Aorta (tissue), 5 donors: ENCODE measurements at regions not wholly inside any gene's neighbourhood (a gene's known extent, or its start where the extent isn't known, plus 50 kb on each side); places are given as distances from the start of the nearest gene placed in this dataset.

ENCODE experiments used
- ATAC-seq: fragments of 200-7000 bp; cut with Tn5 transposase; one replicate; pipeline ENCODE4 v1.9.1; 2022; ENCODE audit warnings: moderate library complexity; ENCODE audit not compliant: low FRiP score
- DNase-seq, 2 donors: peaks; one replicate each; pipeline ENCODE4 v3.0.0-alpha.2; 2020
- H3K27ac ChIP-seq, 2 donors: one replicate each; pipeline ENCODE4 v1.5.1; 2013; ENCODE audit warnings: low read length in 2 of 2, mild to moderate bottlenecking in 2 of 2, moderate library complexity in 2 of 2, control low read depth in 1 of 2, inconsistent platforms in 1 of 2, low read depth in 1 of 2
- H3K27me3 ChIP-seq, 2 donors: one replicate each; pipeline ENCODE4 v1.6.1; 2013; ENCODE audit warnings: control low read depth in 1 of 2, low read length in 1 of 2, mild to moderate bottlenecking in 1 of 2, moderate library complexity in 1 of 2; ENCODE audit not compliant: insufficient read depth in 2 of 2, control insufficient read depth in 1 of 2
- H3K36me3 ChIP-seq, 2 donors: one replicate each; pipeline ENCODE4 v1.6.1; 2013; ENCODE audit warnings: control low read depth in 1 of 2, low read length in 1 of 2, mild to moderate bottlenecking in 1 of 2; ENCODE audit not compliant: insufficient read depth in 2 of 2, control insufficient read depth in 1 of 2
- H3K4me1 ChIP-seq, 2 donors: one replicate each; pipeline ENCODE4 v1.6.1; 2013; ENCODE audit warnings: low read length in 2 of 2, control low read depth in 1 of 2, mild to moderate bottlenecking in 1 of 2, moderate library complexity in 1 of 2; ENCODE audit not compliant: insufficient read depth in 2 of 2, control insufficient read depth in 1 of 2
- H3K4me3 ChIP-seq, 2 donors: one replicate each; pipeline ENCODE4 v1.5.1; 2013; ENCODE audit warnings: low read length in 2 of 2, control low read depth in 1 of 2, mild to moderate bottlenecking in 1 of 2
- H3K9me3 ChIP-seq: one replicate; pipeline ENCODE4 v1.6.1; 2013; ENCODE audit warnings: mild to moderate bottlenecking, low read length; ENCODE audit not compliant: control insufficient read depth
- WGBS, 2 donors: extraction: QIAGEN DNeasy Blood & Tissue Kit; methylation state at CpG; one replicate each; pipeline ENCODE4 v1.1.7; 2013; 5-methylcytosine and 5-hydroxymethylcytosine counted together
- intact Hi-C, 2 donors: fragments of 100-400 bp; cut with DNase I; formaldehyde crosslinking; loops; one replicate each; pipeline versions ENCODE4 v1.14.2 to v1.15.0; 2022
- donor health status: healthy with polysubstance abuse.
- donor health status: Bipolar disorder and iron deficiency.
- donor health status: DM: no; HTN: no; CAD: no.
- donor health status: DM: no; HTN: no; CAD: no.
- donor health status: DM: yes; HTN: yes; CAD: no.

DNA sequence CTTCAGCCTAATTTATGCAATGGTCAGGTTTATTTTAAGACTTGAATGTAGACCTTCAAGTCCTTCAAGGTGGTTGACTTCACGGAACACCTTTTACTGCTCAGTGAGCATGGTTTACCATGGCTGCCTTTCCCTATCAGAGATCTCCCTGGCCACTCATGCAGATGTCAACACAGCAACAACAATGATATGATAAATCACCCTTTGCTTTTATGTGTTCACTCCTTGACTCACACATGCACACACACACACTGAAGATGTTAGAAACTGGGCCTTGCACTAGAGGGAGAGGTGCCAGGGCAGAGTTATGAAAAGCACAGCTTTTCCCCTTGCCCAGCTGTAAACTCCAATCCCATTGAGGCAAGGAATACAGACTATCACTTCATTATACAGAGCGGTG, 134.4 kb downstream of the WNT5A start:
- H3K4me3 ChIP-seq: no peak overlapping the region
- intact Hi-C loops: no loop called here
- DNase-seq (no peak), ATAC-seq (no peak)
- whole genome bisulfite sequencing, 2 donors: 94 to 97% methylated on average over 2 of the region's 2 CpGs
- no peaks in the 10 kb centered on the region for H3K9me3 ChIP-seq
- no peaks in the 10 kb centered on the region for H3K4me1 ChIP-seq
- no peaks in the 10 kb centered on the region for H3K27me3 ChIP-seq
- H3K36me3 ChIP-seq: no peaks in the 10 kb centered on the region
- H3K27ac ChIP-seq: no peak overlapping the region

DNA sequence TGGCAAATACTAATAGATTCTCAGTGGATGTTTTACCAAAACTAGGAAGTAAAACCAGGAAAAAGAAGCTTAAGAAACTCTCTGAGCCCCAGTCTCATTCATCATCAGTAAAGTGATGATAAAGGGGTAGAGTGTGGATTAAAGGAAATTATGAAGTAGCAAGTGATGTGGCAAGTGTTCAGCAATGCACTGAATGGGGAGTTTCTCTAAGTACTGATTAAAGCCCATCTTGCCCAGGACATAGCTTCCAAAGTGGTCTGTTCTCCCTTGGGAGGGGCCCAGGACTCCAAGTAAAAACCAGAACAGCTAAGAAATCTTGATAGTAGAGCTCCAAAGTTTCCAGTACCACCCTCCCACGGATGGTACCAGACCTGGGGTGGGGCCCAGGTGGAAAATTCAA, 137.3 kb downstream of the WNT5A start:
- no peak overlapping the region for H3K4me3 ChIP-seq
- H3K36me3 ChIP-seq: no peaks in the 10 kb centered on the region
- peaks cover 1% of the 10 kb centered on the region for H3K9me3 ChIP-seq
- no peak overlapping the region for H3K27ac ChIP-seq
- WGBS, 2 donors: 63 to 67% methylated on average over 1 of the region's 1 CpG
- no peaks in the 10 kb centered on the region for H3K4me1 ChIP-seq
- H3K27me3 ChIP-seq: no peaks in the 10 kb centered on the region
- no peak for ATAC-seq
- intact Hi-C loops: no loop called here
- no peak for DNase-seq

- ATAC-seq (no peak), DNase-seq (no peak)
- H3K9me3 ChIP-seq: peaks cover 1% of the 10 kb centered on the region
- no peaks in the 10 kb centered on the region for H3K27me3 ChIP-seq
- no peaks in the 10 kb centered on the region for H3K36me3 ChIP-seq
- intact Hi-C loops: no loop called here
- no peak overlapping the region for H3K27ac ChIP-seq
- no peaks in the 10 kb centered on the region for H3K4me1 ChIP-seq
- no peak overlapping the region for H3K4me3 ChIP-seq
Measured at GRCh38 chr3:55343486-55344357, 143.4 kb downstream of the WNT5A start.

- H3K4me3 ChIP-seq: no peak overlapping the region
- no peak overlapping the region for H3K27ac ChIP-seq
- no peaks in the 10 kb centered on the region for H3K27me3 ChIP-seq
- H3K36me3 ChIP-seq: no peaks in the 10 kb centered on the region
- no peak for DNase-seq
- peaks cover 1% of the 10 kb centered on the region for H3K9me3 ChIP-seq
- ATAC-seq: no peak
- WGBS, 2 donors: 83 to 85% methylated on average over 3 of the region's 3 CpGs
- intact Hi-C loops: no loop called here
- no peaks in the 10 kb centered on the region for H3K4me1 ChIP-seq
Measured at GRCh38 chr3:55341502-55342031, 145.5 kb downstream of the WNT5A start.

- Histone ChIP-seq H3K4me1 (no peaks in the 10 kb centered on the region), H3K4me3 (no peak overlapping the region), H3K36me3 (no peaks in the 10 kb centered on the region), H3K27me3 (no peaks in the 10 kb centered on the region), H3K27ac (no peak overlapping the region), H3K9me3 (no peaks in the 10 kb centered on the region)
- intact Hi-C loops: no loop called here
- WGBS, 2 donors: 85 to 86% methylated on average over 4 of the region's 4 CpGs
- DNase-seq: no peak
- no peak for ATAC-seq
Measured at GRCh38 chr3:55339819-55340218, 147.3 kb downstream of the WNT5A start.

GRCh38 chr3:55339390-55339789, 147.7 kb downstream of the WNT5A start:
- Histone ChIP-seq H3K4me3 (no peak overlapping the region), H3K27me3 (no peaks in the 10 kb centered on the region), H3K36me3 (no peaks in the 10 kb centered on the region), H3K9me3 (no peaks in the 10 kb centered on the region), H3K4me1 (no peaks in the 10 kb centered on the region), H3K27ac (no peak overlapping the region)
- DNase-seq (no peak), ATAC-seq (no peak)
- WGBS, 2 donors: 89 to 93% methylated on average over 3 of the region's 3 CpGs
- intact Hi-C loops: no loop called here

GRCh38 chr3:55337641-55338180, 149.4 kb downstream of the WNT5A start:
- Histone ChIP-seq H3K4me1 (no peaks in the 10 kb centered on the region), H3K9me3 (no peaks in the 10 kb centered on the region), H3K27ac (no peak overlapping the region), H3K36me3 (no peaks in the 10 kb centered on the region), H3K27me3 (no peaks in the 10 kb centered on the region), H3K4me3 (no peak overlapping the region)
- intact Hi-C loops: no loop called here
- 67 to 70% methylated on average over 10 of the region's 10 CpGs for WGBS, 2 donors
- DNase-seq (no peak), ATAC-seq (no peak)

DNA sequence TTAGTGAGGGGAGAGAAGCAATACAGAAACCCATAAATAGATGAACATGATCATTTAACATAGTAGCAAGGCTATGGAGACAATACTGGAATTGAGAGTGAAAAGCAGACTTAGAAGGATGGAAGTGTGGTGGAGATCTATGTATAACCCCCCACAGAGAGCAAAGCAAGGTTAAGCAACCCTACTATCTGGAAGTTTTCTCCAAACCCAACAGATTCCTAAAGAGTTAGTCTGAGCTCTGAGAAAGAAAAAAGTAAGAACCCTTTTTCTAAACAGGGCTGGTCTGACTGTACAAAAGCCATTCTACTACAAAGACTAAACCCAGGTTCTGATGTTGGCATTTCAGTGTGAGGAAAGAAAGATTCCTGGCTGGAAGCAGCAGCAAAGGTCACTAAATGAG, 153.2 kb downstream of the WNT5A start:
- no peak for DNase-seq
- Histone ChIP-seq H3K27ac (no peak overlapping the region), H3K9me3 (no peaks in the 10 kb centered on the region), H3K27me3 (no peaks in the 10 kb centered on the region), H3K36me3 (no peaks in the 10 kb centered on the region), H3K4me1 (no peaks in the 10 kb centered on the region), H3K4me3 (no peak overlapping the region)
- intact Hi-C loops: no loop called here
- ATAC-seq: no peak

- ATAC-seq (no peak), DNase-seq (no peak)
- Histone ChIP-seq H3K4me3 (no peak overlapping the region), H3K36me3 (no peaks in the 10 kb centered on the region), H3K27me3 (no peaks in the 10 kb centered on the region), H3K27ac (no peak overlapping the region), H3K9me3 (no peaks in the 10 kb centered on the region), H3K4me1 (no peaks in the 10 kb centered on the region)
- intact Hi-C loops: no loop called here
- 89% methylated on average over 4 of the region's 4 CpGs for WGBS, 2 donors
Measured at GRCh38 chr3:55333046-55333445, 154.1 kb downstream of the WNT5A start.
